ENCODE measurements at regions not wholly inside any gene's neighbourhood (a gene's known extent, or its start where the extent isn't known, plus 50 kb on each side); places are given as distances from the start of the nearest gene placed in this dataset.

- TF ChIP-seq CTCF (IDR thresholded peaks at IDR 0.05): no peak
- no peak for TF ChIP-seq POLR2A (IDR thresholded peaks at IDR 0.05)
These were observed 175.8 kb upstream of the HMGA2 start for GRCh38 chr12:65648461-65648860.
